ENCODE measurements at regions not wholly inside any gene's neighbourhood (a gene's known extent, or its start where the extent isn't known, plus 50 kb on each side); places are given as distances from the start of the nearest gene placed in this dataset.

DNA sequence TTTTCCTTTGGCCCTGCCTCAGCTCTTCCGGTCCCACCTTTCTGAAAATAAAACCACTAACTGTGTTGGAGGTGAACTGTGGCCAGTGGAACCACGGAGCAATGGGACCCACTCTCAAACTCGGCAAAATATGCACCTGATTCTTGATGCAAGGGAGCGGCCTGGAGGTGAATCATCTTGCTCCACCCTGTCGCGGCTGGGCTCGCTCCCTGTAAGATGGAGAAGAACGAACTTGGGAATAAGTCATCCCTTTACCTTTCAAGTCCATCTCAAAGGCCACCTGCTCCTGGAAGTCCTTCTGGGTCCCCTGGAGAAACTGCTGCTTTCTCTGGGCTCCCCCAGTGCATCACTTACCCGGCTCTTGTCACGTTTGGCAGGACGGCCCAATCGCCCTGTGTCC, 309.9 kb downstream of the BCL11B start:
- Histone ChIP-seq H4K20me1 (ENCODE audit: insufficient read depth) (no peaks in the 10 kb centered on the region), H3K79me2 (replicated peaks; ENCODE audit: insufficient read depth, low read length) (no peaks in the 10 kb centered on the region), H3K9ac (ENCODE audit: low read length) (no peak overlapping the region), H3F3A (ENCODE audit: insufficient read depth, low read length, poor library complexity, severe bottlenecking) (no peaks in the 10 kb centered on the region), H3K27ac (ENCODE audit: low read length) (no peak overlapping the region), H3K9me2 (ENCODE audit: insufficient read depth, low read length) (no peaks in the 10 kb centered on the region), H2AFZ (ENCODE audit: low read depth, low read length) (no peak overlapping the region), H3K9me3 (ENCODE audit: low read length) (no peaks in the 10 kb centered on the region), H3K4me2 (ENCODE audit: low read length) (no peak overlapping the region), H3K4me3 (ENCODE audit: low read length) (no peak overlapping the region), H3K36me3 (ENCODE audit: insufficient read depth, low read length) (no peaks in the 10 kb centered on the region), H3K27me3 (ENCODE audit: insufficient read depth, low read depth, low read length) (no peaks in the 10 kb centered on the region)
- TF ChIP-seq EP300 (conservative IDR thresholded peaks at IDR 0.05; ENCODE audit: poor library complexity, severe bottlenecking), result no peak
- no peak for TF ChIP-seq EZH2 (IDR thresholded peaks at IDR 0.05; ENCODE audit: borderline replicate concordance, insufficient read depth, low read length, poor library complexity, severe bottlenecking)
- TF ChIP-seq TAF1 (IDR thresholded peaks at IDR 0.05; ENCODE audit: low read depth), result no peak
- no peak for TF ChIP-seq POLR2AphosphoS5 (IDR thresholded peaks at IDR 0.05)
- TF ChIP-seq SMC3 (conservative IDR thresholded peaks at IDR 0.05; ENCODE audit: poor library complexity), result no peak
- TF ChIP-seq, protein P1, sequence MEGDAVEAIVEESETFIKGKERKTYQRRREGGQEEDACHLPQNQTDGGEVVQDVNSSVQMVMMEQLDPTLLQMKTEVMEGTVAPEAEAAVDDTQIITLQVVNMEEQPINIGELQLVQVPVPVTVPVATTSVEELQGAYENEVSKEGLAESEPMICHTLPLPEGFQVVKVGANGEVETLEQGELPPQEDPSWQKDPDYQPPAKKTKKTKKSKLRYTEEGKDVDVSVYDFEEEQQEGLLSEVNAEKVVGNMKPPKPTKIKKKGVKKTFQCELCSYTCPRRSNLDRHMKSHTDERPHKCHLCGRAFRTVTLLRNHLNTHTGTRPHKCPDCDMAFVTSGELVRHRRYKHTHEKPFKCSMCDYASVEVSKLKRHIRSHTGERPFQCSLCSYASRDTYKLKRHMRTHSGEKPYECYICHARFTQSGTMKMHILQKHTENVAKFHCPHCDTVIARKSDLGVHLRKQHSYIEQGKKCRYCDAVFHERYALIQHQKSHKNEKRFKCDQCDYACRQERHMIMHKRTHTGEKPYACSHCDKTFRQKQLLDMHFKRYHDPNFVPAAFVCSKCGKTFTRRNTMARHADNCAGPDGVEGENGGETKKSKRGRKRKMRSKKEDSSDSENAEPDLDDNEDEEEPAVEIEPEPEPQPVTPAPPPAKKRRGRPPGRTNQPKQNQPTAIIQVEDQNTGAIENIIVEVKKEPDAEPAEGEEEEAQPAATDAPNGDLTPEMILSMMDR (IDR thresholded peaks at IDR 0.05; ENCODE audit: poor library complexity, severe bottlenecking), result no peak
- no peak for TF ChIP-seq RAD21 (conservative IDR thresholded peaks at IDR 0.05)
- no peak for TF ChIP-seq MXI1 (conservative IDR thresholded peaks at IDR 0.05; ENCODE audit: poor library complexity, severe bottlenecking)
- TF ChIP-seq REST (IDR thresholded peaks at IDR 0.05; ENCODE audit: borderline replicate concordance), result no peak

DNA sequence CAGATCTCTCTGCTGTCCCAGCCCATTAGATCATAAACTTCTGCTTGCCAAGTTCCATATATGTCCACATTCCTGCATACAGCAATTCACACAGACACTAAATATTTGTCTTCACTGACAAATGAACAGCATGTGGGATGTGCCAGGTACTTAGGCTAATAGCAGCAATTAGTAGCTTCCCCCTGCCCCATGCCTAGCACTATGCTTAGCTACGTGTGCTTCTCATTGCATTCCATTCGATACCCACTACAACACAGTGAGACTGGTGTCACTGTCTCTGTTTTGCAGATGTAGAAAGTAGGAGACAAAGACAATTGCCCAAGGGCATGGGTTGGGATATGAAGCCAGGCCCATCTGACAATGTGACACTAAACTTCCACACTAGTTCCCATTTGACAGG, 308.4 kb downstream of the BCL11B start:
- Histone ChIP-seq H3K27ac (ENCODE audit: low read length) (no peak overlapping the region), H3F3A (ENCODE audit: insufficient read depth, low read length, poor library complexity, severe bottlenecking) (no peaks in the 10 kb centered on the region), H3K79me2 (replicated peaks; ENCODE audit: insufficient read depth, low read length) (no peaks in the 10 kb centered on the region), H3K4me3 (ENCODE audit: low read length) (no peak overlapping the region), H4K20me1 (ENCODE audit: insufficient read depth) (no peaks in the 10 kb centered on the region), H3K4me2 (ENCODE audit: low read length) (no peak overlapping the region), H2AFZ (ENCODE audit: low read depth, low read length) (no peak overlapping the region), H3K9ac (ENCODE audit: low read length) (no peak overlapping the region), H3K27me3 (ENCODE audit: insufficient read depth, low read depth, low read length) (no peaks in the 10 kb centered on the region), H3K9me2 (ENCODE audit: insufficient read depth, low read length) (no peaks in the 10 kb centered on the region), H3K9me3 (ENCODE audit: low read length) (no peaks in the 10 kb centered on the region), H3K36me3 (ENCODE audit: insufficient read depth, low read length) (no peaks in the 10 kb centered on the region)
- TF ChIP-seq EP300 (conservative IDR thresholded peaks at IDR 0.05; ENCODE audit: poor library complexity, severe bottlenecking) (no peak), SMC3 (conservative IDR thresholded peaks at IDR 0.05; ENCODE audit: poor library complexity) (no peak)

DNA sequence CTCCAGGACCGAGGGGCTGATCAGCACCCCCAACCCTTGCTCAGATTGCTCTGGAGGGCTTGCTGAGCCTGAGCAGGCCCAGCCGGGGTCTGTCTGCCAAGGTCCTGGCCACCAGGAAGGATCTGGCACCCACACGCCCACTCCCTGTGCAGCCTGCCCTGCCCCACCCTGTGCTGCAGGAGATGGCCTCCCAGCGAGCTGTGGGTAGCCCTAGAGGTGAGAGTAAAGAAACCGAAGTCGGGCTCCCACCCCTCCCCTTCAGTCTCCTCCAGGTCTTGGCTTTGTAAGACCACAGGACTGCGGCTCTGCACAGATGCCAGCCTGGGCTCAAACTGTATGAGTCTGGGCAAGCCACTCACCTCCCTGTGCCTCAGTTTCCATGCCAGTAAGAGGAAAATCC, 307.8 kb downstream of the BCL11B start:
- Histone ChIP-seq H3K9ac (ENCODE audit: low read length) (no peak overlapping the region), H3K79me2 (replicated peaks; ENCODE audit: insufficient read depth, low read length) (no peaks in the 10 kb centered on the region), H3F3A (ENCODE audit: insufficient read depth, low read length, poor library complexity, severe bottlenecking) (no peaks in the 10 kb centered on the region), H3K9me3 (ENCODE audit: low read length) (no peaks in the 10 kb centered on the region), H3K36me3 (ENCODE audit: insufficient read depth, low read length) (no peaks in the 10 kb centered on the region), H3K27me3 (ENCODE audit: insufficient read depth, low read depth, low read length) (no peaks in the 10 kb centered on the region), H3K4me2 (ENCODE audit: low read length) (no peak overlapping the region), H3K9me2 (ENCODE audit: insufficient read depth, low read length) (no peaks in the 10 kb centered on the region), H3K4me3 (ENCODE audit: low read length) (no peak overlapping the region), H3K27ac (ENCODE audit: low read length) (no peak overlapping the region), H4K20me1 (ENCODE audit: insufficient read depth) (no peaks in the 10 kb centered on the region), H2AFZ (ENCODE audit: low read depth, low read length) (no peak overlapping the region)
- TF ChIP-seq REST (IDR thresholded peaks at IDR 0.05; ENCODE audit: borderline replicate concordance), result no peak
- TF ChIP-seq MXI1 (conservative IDR thresholded peaks at IDR 0.05; ENCODE audit: poor library complexity, severe bottlenecking), result no peak
- no peak for TF ChIP-seq EZH2 (IDR thresholded peaks at IDR 0.05; ENCODE audit: borderline replicate concordance, insufficient read depth, low read length, poor library complexity, severe bottlenecking)
- TF ChIP-seq POLR2AphosphoS5 (IDR thresholded peaks at IDR 0.05), result no peak
- no peak for TF ChIP-seq TAF1 (IDR thresholded peaks at IDR 0.05; ENCODE audit: low read depth)
- no peak for TF ChIP-seq EP300 (conservative IDR thresholded peaks at IDR 0.05; ENCODE audit: poor library complexity, severe bottlenecking)
- TF ChIP-seq SMC3 (conservative IDR thresholded peaks at IDR 0.05; ENCODE audit: poor library complexity), result no peak
- TF ChIP-seq, protein P1 (IDR thresholded peaks at IDR 0.05; ENCODE audit: poor library complexity, severe bottlenecking), result no peak
- no peak for TF ChIP-seq RAD21 (conservative IDR thresholded peaks at IDR 0.05)

Measured in neural cell (in vitro differentiated cells).